Fibroblast of skin of left biceps (primary cell): ENCODE measurements at regions not wholly inside any gene's neighbourhood (a gene's known extent, or its start where the extent isn't known, plus 50 kb on each side); places are given as distances from the start of the nearest gene placed in this dataset.

Experiments used
- DNase-seq, 2 experiments: peaks; one replicate each; pipeline ENCODE4 v3.0.0-alpha.2; 2013; ENCODE audit warnings: low read depth in 2 of 2

- no peak for DNase-seq
These were observed 128.2 kb downstream of the CPEB2 start for GRCh38 chr4:15130441-15130840.

GRCh38 chr4:15131551-15131950, 129.3 kb downstream of the CPEB2 start:
- no peak for DNase-seq

GRCh38 chr4:15132739-15133138, 130.5 kb downstream of the CPEB2 start:
- DNase-seq: no peak

GRCh38 chr4:15139599-15139998, 137.3 kb downstream of the CPEB2 start:
- DNase-seq: no peak

- DNase-seq: no peak
These were observed 139.9 kb downstream of the CPEB2 start for GRCh38 chr4:15142201-15142600.

- no peak for DNase-seq
These were observed 141.3 kb downstream of the CPEB2 start for GRCh38 chr4:15143551-15143950.

GRCh38 chr4:15144249-15144966, 142.1 kb downstream of the CPEB2 start:
- no peak for DNase-seq

GRCh38 chr4:15144967-15145295, 142.7 kb downstream of the CPEB2 start:
- DNase-seq: no peak

- DNase-seq: no peak
These were observed 143.4 kb downstream of the CPEB2 start for GRCh38 chr4:15145709-15146108.

GRCh38 chr4:15147714-15148113, 145.4 kb downstream of the CPEB2 start:
- DNase-seq: no peak

GRCh38 chr4:15148199-15148598, 145.9 kb downstream of the CPEB2 start:
- DNase-seq: no peak

- no peak for DNase-seq
These were observed 146.4 kb downstream of the CPEB2 start for GRCh38 chr4:15148691-15149090.

- no peak for DNase-seq
These were observed 147.1 kb downstream of the CPEB2 start for GRCh38 chr4:15149234-15149838.

GRCh38 chr4:15149839-15150592, 147.7 kb downstream of the CPEB2 start:
- DNase-seq: peak; percentile 37 to 40

GRCh38 chr4:15150631-15151030, 148.3 kb downstream of the CPEB2 start:
- DNase-seq: no peak

GRCh38 chr4:15151033-15151432, 148.8 kb downstream of the CPEB2 start:
- DNase-seq: no peak

GRCh38 chr4:15153662-15154061, 151.4 kb downstream of the CPEB2 start:
- no peak for DNase-seq

- no peak for DNase-seq
These were observed 156.3 kb downstream of the CPEB2 start for GRCh38 chr4:15158406-15159091.

- DNase-seq: no peak
These were observed 157.3 kb downstream of the CPEB2 start for GRCh38 chr4:15159477-15160019.

GRCh38 chr4:15161439-15161838, 159.2 kb downstream of the CPEB2 start:
- no peak for DNase-seq

GRCh38 chr4:15162046-15162445, 159.8 kb downstream of the CPEB2 start:
- no peak for DNase-seq
